ENCODE measurements at regions not wholly inside any gene's neighbourhood (a gene's known extent, or its start where the extent isn't known, plus 50 kb on each side); places are given as distances from the start of the nearest gene placed in this dataset.

- CTCF ChIA-PET = no interaction called here
- no peaks in the 10 kb centered on the region for H3K4me1 ChIP-seq (ENCODE audit: control insufficient read depth, insufficient read depth, low read length)
- no peak overlapping the region for H3K4ac ChIP-seq (ENCODE audit: low read depth, low read length)
- no peak overlapping the region for H2BK120ac ChIP-seq (ENCODE audit: low read depth, low read length)
- H2BK20ac ChIP-seq (ENCODE audit: low read depth, low read length) = no peak overlapping the region
- DNase-seq = no peak
- H4K8ac ChIP-seq (ENCODE audit: low read depth in 2 of 2, low read length in 2 of 2) = no peak overlapping the region
- ATAC-seq (ENCODE audit: low read depth) = no peak
- H3K14ac ChIP-seq (replicated peaks; ENCODE audit: low read depth, low read length) = no peak overlapping the region
- H3K27me3 ChIP-seq (ENCODE audit: control insufficient read depth, insufficient read depth, low read length) = no peaks in the 10 kb centered on the region
- H3K18ac ChIP-seq (ENCODE audit: low read depth, low read length) = no peak overlapping the region
- intact Hi-C loops (cut with micrococcal nuclease) = no loop called here
- no peak overlapping the region for H3K56ac ChIP-seq (ENCODE audit: extremely low read depth, insufficient read depth, low read length)
- H4K91ac ChIP-seq (ENCODE audit: insufficient read depth, low read depth, low read length) = no peak overlapping the region
- no peak overlapping the region for H3K4me2 ChIP-seq (ENCODE audit: low read depth, low read length)
- H3K79me1 ChIP-seq (ENCODE audit: low read depth in 1 of 2, low read length in 2 of 2) = no peaks in the 10 kb centered on the region
- no peak overlapping the region for H2AFZ ChIP-seq (replicated peaks; ENCODE audit: low read length, poor library complexity)
- dilution Hi-C loops (cut with HindIII; ENCODE audit: low sequenced_read_pairs, unreplicated experiment) = no loop called here
- peaks cover 3% of the 10 kb centered on the region; the same call in 1 of the 2 replicates for H3K9me1 ChIP-seq (ENCODE audit: insufficient read depth, low read length)
- WGBS, 2 experiments (ENCODE audit: extremely low coverage in 2 of 2, insufficient read length in 1 of 2) = no CpG with 5 or more reads among the region's 22 CpGs
- H3K4me3 ChIP-seq (ENCODE audit: insufficient read depth, low read depth, low read length) = no peak overlapping the region
- no peak overlapping the region for H3K23ac ChIP-seq (ENCODE audit: low read depth, low read length)
- no peaks in the 10 kb centered on the region for H3K36me3 ChIP-seq (ENCODE audit: control insufficient read depth, insufficient read depth, low read length)
- no peak overlapping the region for H4K5ac ChIP-seq (ENCODE audit: low read depth, low read length)
- H3K9me3 ChIP-seq (ENCODE audit: control insufficient read depth, insufficient read depth, low read length) = no peaks in the 10 kb centered on the region
- no peaks in the 10 kb centered on the region for H4K20me1 ChIP-seq (ENCODE audit: insufficient read depth, low read length)
- in situ Hi-C loops (cut with MboI; ENCODE audit: low sequenced_read_pairs) = no loop called here
- POLR2A ChIA-PET (ENCODE audit: unreplicated experiment) = no interaction called here
- no peak overlapping the region for H3K9ac ChIP-seq (ENCODE audit: low read depth, low read length)
- H2BK15ac ChIP-seq (ENCODE audit: low read depth, low read length) = no peak overlapping the region
- no peak overlapping the region for H2AK5ac ChIP-seq (ENCODE audit: low read depth, low read length)
- no peak overlapping the region for H2AK9ac ChIP-seq (replicated peaks; ENCODE audit: low read depth, low read length, poor library complexity)
- no peak overlapping the region for H3K27ac ChIP-seq (ENCODE audit: insufficient read depth, low read length)
- H2BK5ac ChIP-seq (ENCODE audit: low read depth, low read length, poor library complexity, severe bottlenecking) = no peak overlapping the region
- no peak for TF ChIP-seq CTCF (conservative IDR thresholded peaks at IDR 0.05; ENCODE audit: low read depth, low read length)
- BruUV-seq (replicated peaks) = no TSS peak
These were observed 2195.9 kb downstream of the PCDH9 start for GRCh38 chr13:65034266-65034665.
